Choroid plexus epithelial cell (primary cell): ENCODE measurements at regions not wholly inside any gene's neighbourhood (a gene's known extent, or its start where the extent isn't known, plus 50 kb on each side); places are given as distances from the start of the nearest gene placed in this dataset.

Experiments
- DNase-seq: peaks from one replicate; pipeline ENCODE4 v3.0.0-alpha.2; 2010; ENCODE audit warnings: low read depth
- H3K4me3 ChIP-seq: 2 replicates; pipeline ENCODE4 v1.5.1; 2011; ENCODE audit warnings: low read depth, mild to moderate bottlenecking, control low read depth, low read length, moderate library complexity
- CTCF ChIP-seq: conservative IDR thresholded peaks from 2 replicates; pipeline ENCODE4 v1.5.1; 2011; ENCODE audit warnings: low read depth, mild to moderate bottlenecking, control low read depth, inconsistent platforms, low read length, moderate library complexity

DNA sequence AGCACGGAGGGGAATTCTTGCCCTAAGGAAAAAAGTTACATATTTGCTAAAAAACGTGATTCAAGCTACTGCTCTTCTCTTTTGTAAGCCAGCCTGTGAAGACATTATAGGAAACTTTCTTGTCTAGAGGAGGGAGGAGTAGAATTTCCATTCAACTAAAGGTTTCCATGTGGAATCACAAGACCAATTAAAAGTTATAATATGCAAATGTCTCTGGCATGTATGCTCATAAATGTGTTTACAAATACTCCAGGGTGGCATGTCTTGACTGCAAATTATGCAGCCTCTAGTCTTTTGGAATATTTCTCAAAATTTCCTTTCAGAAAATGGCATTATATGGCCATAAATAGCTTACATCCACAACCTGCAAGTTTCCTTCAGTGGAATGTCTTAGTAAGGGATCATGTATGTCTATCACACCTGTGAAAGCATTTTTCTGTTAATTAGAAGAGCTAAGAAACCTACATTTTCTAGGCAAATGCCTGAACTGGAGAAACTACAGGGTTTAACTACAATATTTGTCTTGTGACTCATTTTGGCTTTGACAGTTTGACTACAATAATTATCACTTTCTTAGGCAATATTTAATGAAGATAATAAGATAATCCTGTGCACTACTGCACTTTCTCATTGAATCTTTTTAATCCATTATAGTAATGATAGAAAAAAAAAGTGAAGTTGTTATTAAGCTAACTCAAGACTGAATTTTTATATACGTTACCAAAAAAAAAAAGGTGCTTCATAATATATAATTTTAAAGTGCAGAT lies 111.1 kb upstream of the C10orf90 start:
- TF ChIP-seq CTCF = no peak
- no peak for DNase-seq
- H3K4me3 ChIP-seq = no peak overlapping the region

- no peak for DNase-seq
- TF ChIP-seq CTCF = no peak
- no peak overlapping the region for H3K4me3 ChIP-seq
These were observed 113.5 kb upstream of the C10orf90 start for GRCh38 chr10:126783806-126784557.

DNA sequence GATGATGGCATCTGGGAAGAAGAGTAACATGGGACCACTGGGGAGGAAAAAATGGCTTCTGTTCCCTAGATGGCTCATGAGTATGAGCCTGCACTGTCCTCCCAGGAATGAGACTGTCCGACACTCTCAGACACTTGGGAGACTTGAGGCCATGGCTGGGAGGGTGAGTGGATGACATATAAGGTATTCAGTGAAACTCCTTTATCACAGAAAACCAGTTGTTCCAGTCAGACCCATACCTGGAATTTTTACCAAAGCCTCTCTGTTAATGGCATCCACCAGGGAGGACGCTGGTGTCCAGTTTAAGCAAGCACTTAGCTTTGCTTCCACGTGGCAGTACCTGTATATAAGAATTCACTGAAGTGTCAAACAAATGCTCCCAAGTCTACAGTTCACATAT lies 116.7 kb upstream of the C10orf90 start:
- DNase-seq = no peak
- H3K4me3 ChIP-seq = no peak overlapping the region
- no peak for TF ChIP-seq CTCF

- TF ChIP-seq CTCF = no peak
- no peak overlapping the region for H3K4me3 ChIP-seq
- DNase-seq = no peak
These were observed 109.9 kb upstream of the DOCK1 start for GRCh38 chr10:126795318-126795717.

GRCh38 chr10:126798649-126799048 lies 106.6 kb upstream of the DOCK1 start:
- TF ChIP-seq CTCF = no peak
- no peak for DNase-seq
- no peak overlapping the region for H3K4me3 ChIP-seq

GRCh38 chr10:126803394-126803793 lies 101.8 kb upstream of the DOCK1 start:
- no peak overlapping the region for H3K4me3 ChIP-seq
- TF ChIP-seq CTCF = no peak
- DNase-seq = no peak
